CD1c-positive myeloid dendritic cell (primary cell): ENCODE measurements at regions not wholly inside any gene's neighbourhood (a gene's known extent, or its start where the extent isn't known, plus 50 kb on each side); places are given as distances from the start of the nearest gene placed in this dataset.
"Not testable (repeated sequence)": the region's sequence is repeated elsewhere in the genome, so short reads cannot be mapped to it uniquely, and the experiment has no call there.

Experiments used
- DNase-seq: peaks from one replicate; pipeline ENCODE4 v3.0.0-alpha.2; 2016; ENCODE audit errors: extremely low spot score

DNA sequence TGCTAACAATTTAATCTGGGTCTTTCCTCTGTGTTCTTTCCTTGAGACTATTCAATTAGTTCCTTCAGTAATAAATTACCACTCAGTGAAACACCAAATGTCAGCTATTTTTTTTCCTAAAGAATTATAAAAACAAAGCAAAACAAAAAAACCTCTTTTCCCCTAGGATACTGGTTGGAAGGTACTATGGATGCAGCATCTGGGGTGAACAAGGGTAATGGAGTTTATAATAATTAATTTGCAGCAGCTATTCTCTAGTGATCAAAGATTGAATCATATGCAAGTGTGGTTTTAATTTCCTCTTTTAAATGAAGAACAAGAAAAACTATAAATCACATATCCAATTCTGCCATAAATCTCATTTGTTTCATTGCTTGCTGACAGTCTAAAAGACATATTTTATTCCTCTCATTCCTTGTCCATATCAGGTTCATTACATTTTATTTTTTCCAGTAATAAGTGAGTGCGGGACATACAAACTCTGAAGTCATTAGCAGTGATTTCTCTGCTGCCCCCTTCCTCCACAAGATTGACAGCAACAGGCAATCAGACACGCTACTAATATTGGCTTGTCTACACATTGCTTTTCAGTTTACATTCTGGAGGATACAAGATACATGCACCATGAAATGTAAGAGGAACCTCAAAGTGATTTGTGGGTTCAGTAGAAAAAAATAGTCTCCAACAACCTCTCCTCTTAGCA lies 1093.4 kb upstream of the SLIT2 start:
- DNase-seq = no peak

DNA sequence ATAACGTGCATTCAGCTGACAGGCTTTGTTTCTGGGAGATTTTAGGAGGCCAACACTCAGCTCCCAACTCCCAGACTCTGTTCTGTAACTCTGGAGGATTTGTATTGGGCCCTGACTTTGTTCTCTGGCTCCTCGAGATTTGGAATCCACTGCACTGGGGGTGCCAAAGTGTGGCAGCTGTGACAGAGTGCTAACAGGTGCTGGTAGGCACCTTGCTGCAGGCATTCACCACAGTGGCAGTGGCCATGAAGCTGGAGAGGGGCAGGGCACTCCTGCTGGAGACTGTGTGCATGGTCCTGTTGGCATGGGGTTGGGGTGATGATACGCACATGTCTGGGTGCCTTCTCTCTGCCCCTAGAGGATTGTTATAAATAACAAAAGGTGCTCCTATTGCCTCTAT lies 1094.9 kb upstream of the SLIT2 start:
- no peak for DNase-seq

DNA sequence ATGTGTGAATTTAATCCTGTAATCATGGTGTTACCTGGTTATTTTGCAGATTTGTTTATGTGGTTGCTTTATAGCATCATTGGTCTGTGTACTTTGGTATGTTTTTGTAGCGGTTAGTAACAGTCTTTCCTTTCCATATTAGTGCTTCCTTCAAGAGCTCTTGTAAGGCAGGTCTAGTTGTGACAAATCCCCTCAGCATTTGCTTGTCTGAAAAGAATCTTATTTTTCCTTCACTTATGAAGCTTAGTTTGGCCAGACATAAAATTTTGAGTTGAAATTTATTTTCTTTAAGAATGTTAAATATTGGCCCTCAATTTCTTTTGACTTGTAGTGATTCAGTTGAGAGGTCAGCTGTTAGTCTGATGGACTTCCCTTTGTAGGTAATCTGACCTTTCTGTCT lies 1096.1 kb upstream of the SLIT2 start:
- DNase-seq = no peak

DNA sequence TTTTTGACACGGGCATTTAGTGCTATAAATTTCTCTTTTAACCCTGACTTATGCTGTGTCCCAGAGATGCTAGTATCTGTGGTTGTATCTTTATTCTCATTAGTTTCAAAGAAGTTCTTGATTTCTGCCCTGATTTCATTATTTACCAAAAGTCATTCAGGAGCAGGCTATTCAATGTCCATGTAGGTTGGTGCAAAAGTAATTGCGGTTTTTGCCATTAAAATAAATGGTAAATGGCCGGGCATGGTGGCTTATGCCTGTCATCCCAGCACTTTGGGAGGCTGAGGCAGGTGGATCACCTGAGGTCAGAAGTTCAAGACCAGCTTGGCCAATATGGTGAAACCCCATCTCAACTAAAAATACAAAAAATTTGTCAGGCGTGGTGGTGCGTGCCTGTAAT lies 1097.4 kb upstream of the SLIT2 start:
- DNase-seq = not testable (repeated sequence)

DNA sequence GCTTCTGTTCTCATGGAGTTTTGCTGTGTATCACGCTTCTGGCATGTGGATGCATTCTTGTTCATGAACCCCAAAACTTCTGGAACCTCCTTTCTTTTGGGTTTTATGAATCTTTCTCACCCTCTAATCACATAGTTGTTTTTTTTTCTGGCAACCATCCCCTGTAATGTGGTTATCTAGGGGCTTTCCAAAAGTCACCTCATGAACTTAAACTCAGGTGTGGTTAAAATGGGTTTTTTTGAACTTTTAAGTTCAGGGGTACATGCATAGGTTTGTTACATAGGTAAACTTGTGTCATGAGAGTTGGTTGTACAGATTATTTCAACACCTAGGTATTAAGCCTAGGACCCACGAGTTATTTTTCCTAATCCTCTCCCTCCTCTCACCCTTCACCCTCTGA lies 1099.4 kb upstream of the SLIT2 start:
- DNase-seq = no peak

DNA sequence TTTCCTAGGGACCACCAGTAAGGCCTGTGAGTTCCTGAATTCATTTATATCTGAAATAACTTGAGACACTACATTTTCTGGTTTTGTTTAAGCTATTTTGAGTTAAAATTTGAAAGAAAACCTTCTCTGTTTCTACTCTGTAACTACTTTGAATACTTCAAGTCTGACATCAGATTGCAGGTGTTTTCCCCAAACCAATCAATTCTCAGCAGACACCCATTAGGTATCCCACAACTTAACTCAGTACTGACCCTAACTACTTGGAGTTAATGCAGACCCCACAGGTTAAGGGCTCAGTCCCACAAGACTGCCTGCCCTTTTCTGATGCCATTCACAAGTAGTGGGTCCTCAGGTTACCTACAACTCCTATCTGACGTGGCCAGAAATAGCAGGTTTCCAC lies 1100.0 kb upstream of the SLIT2 start:
- no peak for DNase-seq

DNA sequence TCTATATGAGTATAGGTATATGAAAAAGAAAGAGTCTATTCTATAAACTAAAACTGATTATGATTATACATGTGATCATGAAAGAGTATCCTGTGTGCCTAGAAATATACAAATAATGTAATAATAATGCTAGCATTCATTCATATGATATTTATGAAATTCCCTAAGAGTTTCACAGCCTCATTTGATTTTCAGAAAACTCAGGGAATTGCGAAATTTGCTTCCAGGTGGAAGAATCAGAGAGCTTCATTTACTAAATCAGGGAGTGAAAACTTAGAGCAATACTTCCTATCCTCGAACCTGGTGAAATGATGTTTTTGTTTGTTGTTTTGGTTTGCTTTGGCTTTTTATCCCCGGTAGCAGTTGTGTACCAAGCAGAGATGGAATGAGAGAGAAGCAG lies 1105.7 kb upstream of the SLIT2 start:
- DNase-seq = no peak

DNA sequence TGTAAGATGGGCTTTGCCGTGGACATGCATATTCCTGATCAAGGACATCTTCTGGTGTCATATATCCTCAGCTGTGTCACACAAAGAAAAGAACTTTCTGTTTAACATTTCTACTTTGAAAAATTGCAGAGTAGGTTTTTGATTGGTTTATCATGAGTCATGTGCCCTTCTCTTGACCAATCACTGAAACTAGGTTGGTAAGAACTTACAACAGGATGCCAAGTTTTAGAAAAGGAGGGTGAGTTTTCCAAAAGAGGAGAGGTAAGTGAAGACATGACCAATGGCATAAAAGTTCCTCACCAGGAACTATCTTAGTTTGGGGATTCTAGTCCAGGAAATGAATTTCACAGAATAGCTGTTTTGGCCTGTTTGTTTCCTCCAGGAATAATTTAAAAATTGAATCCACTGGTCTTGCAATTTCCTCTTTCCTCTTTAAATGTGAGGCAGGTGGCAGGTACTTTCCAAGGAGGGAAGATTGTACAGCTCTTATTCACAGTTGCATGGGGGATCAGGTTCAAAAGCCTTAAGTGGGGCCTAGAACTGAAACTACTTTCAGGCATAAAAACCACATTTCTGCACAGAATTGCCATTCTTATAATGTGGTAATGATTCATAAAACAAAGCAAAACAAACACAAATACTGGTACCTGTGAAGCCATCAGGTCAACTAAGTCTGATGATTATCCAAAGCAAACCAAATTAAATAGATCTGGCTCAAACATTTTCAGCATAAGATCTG lies 1114.5 kb upstream of the LCORL start:
- DNase-seq = no peak

DNA sequence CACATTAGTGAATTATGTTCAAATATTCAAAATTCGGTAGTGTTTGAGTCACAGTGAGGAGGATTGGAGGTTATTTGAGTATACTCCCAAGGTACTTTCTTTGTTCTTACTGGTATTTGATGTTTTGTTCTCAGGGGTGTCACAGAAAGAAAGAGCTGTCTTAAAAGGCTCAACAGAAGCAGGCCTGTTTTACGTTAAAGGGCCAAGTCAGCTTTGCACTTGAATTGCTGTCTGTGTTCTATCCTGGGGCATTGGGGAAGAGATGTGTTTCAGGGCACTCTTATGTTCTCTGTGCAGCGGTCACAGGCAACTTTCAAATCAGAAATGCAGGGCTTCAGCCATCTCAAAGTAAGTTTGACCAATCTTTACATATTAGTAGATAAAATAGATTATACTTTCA lies 1113.1 kb upstream of the LCORL start:
- no peak for DNase-seq

DNA sequence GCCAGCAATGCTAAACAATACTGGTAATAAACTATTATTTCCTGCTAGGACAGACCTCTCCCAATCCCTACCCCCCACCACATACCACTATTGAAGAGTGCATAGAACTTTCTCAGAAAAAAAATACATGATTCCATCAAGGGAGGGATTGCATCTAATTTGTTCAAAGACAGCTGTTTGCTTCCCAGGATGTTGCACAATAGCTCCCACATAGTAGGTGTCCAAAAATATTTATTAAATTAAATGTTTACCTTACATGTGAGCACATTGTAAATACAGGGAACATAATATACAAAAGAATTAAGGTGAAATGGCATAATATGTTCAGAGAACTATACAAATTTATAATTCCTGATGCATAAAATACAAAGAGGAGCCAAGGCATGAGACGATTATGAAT lies 1111.8 kb upstream of the LCORL start:
- DNase-seq = no peak

DNA sequence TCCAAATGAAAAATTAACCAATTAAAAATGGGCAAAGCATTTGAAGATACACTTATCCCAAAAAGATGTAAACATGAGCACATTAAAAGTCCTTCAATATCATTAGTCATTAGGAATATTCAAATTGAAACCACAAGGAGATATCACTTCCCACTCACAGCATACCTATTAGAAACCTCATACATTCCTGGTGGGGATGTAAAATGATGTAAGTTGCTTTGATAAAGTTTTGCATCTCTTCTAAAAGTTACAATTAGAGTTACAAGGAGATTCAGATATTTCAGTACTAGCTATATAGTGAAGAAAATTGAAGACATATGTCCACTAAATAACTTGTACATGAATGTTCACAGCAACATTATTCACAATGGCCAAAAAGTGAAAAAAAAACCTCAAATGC lies 1109.3 kb upstream of the LCORL start:
- DNase-seq = no peak

DNA sequence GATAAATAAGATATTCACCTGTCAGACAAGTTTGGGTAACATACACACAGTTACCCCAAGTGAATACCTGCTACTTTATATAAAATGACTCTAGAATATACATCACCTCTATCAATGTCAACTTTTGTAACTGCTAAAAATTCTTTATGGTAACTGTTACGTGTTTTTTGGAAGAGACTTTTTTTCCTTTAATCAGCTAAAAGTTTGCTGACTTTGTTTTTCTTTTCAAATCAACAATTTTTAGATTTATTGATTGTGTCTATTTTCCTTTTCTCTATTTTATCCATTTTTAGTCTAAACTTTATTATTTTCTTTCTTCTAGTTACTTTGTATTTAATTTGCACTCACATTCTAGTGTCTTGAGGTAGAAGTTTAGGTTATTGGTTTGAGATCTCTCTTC lies 1106.6 kb upstream of the LCORL start:
- DNase-seq = no peak

DNA sequence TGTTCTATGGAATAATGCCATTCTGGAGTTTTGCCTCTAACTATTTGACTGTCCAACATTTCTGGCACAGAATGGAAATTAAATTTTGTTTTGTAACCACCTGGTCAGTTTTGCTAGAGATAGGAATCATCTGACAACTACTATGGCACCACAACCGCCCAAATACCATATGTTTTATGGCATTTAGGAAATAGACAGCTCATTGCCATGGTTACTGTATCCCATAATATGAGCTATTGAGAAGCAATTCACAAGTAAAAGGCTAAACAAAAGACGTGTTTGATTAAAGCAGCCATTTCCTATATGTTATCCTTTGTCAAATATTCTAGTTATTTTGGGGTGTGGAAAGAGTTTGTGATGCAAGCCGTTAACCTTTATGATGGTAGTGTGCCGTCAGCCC lies 1105.3 kb upstream of the LCORL start:
- no peak for DNase-seq

DNA sequence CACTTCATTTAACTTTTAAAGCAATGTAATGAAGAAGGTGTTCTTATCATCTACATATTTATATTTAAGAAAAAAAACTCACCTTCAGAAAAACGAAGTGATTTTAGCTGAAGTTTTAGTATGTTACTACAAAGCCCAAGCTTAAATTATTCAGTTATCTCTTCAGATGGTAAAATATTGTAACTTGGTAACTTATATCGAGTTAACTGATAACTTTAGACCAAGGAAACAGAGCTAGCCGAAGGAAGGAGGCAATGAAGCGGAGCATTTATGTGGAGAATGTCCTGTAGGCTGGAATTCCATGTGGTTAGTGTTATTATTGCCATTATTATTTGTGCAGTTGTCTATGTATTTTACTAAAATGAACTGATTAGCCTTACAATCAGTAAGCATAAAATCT lies 1102.1 kb upstream of the LCORL start:
- DNase-seq = no peak

DNA sequence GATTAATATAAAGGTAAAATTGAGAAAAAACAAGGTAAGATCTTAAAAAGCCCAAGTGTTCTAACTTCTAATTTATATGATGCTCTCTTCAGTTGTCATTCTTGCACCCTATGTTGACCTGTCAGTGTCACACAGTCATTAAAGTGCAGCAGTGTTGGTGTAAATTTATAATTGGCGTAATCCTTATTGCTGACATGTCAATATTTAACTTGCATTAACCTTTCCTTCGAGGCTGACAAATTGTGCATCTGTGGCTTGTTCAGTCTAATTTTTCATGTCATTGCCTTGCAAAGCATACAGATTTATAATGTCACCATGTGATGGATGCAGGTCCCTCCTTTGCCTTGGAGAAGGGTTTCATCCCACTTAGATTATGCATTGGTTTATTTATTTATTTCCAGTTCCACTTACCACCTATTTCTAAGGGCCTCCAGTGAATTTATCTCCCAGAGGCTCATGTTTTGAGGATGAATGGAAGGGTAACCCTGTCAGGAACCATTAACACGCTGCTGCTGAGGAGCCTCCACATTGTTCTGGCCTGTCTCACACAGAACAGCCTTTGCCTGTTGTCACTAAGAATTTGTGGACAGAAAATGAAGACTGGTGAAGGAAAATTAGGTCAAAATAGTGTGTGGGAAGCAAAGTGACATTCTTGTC lies 1098.5 kb upstream of the LCORL start:
- no peak for DNase-seq

DNA sequence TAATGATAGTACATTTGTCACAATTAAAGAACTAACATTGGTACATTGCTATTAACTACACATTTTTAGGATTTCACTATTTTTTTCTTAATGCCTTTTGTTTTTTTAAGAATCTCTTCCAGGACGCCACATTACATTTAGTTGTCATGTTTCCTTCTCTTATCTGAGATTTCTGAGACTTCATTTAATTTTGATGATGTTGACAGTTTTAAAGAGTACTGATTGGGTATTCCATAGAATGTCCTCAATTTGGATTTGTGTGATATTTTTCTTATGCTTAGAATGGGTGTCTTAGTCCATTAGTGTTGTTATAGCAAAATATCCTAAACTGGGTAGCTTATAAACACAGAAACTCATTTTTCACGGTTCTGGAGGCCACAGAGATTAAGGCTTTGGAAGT lies 1095.5 kb upstream of the LCORL start:
- no peak for DNase-seq

DNA sequence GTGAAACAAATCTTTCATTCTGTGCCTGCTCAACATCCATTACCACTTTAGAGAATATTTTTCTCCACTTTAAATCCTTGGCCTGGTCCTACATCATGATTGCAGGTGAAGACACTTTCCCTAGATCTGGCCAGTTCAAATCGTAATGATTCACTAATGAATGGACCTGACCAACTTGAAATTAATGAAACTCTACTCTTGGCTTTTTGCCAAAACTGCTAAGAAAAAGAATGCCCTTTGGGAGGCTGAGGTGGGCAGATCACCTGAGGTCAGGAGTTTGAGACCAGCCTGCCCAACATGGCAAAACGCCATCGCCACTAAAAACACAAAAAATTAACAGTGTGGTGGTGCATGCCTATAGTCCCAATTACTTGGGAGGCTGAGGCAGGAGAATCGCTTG lies 1082.6 kb upstream of the LCORL start:
- no peak for DNase-seq

DNA sequence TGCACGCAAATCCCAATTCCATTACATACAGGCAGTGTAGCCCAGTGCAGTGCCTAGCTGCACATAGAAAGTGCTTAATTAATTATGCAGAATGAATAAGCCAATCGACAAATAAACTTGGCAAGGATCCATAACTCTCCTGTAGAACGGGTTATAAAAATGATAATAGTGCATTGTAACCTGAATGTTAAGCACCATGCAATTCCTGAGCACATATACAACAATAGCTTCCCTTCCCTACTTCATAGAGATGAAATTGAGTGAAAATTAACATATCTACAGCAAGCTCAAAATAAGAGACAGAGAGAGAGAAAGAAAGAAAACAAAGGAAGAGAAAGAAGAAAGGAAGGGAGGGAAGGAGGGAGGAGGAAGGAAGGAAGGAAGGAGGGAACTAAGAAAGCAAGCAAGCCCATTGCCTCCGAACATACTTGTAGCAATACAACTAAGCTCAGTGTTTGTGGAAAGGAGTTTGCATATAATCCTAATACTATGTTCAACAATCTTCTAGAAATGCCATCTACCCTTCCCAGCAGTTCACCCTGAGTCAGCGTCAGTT lies 1074.0 kb upstream of the LCORL start:
- DNase-seq = no peak

DNA sequence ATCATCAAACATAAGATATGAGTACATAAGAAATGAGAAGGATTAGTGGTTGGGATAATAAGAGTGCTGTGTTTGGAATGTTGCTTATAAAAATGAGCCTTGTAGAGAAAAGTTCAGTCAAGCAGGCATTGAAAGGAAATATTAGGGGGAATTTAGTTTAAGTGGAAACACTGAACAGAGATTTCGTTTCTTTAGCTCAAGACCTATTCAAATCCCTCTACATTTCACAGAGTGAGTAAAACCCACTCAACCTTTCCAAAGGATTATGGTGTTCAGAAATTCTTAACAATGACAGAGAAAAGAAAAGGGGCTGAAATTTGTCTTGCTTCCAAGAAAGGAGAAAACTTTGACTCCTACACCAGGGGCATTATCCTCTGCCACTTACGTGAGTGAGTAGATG lies 1072.4 kb upstream of the LCORL start:
- no peak for DNase-seq

DNA sequence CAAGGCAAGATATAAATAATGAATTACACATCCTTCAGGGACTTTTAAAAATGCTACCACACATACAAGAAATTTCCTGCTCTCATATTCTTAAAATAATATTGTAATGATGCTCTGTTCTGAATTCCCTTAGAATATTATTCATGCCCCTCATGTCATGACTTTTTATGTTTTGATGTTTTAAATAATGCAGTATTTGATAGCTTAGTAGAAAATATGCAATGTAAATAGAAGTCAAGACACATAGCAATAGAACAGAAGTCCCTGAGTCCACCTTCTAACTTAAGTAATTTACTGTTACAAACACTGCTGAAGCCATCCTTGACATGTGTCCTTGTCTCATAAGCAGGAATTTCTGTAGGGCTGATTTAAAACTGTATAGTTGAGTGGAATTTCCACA lies 1071.2 kb upstream of the LCORL start:
- DNase-seq = no peak

DNA sequence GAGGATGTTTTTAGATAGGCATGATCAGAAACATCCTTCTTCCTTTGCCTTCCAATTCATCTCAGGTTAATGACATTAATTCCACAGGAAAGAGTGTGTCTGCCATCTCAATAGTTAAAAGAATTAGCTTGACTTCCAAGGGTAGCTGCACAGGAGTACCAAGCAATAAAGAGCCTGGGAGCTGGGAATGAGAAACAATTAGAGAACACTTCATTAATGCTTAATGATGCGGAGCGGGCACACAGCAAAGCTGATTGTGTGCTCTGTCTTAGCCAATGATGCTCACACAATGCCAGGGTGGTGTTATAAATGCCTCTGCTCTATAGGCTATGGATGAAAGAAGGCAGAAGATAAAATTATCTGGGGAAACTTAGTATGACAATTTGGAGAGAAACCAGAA lies 1052.5 kb upstream of the LCORL start:
- DNase-seq = no peak

DNA sequence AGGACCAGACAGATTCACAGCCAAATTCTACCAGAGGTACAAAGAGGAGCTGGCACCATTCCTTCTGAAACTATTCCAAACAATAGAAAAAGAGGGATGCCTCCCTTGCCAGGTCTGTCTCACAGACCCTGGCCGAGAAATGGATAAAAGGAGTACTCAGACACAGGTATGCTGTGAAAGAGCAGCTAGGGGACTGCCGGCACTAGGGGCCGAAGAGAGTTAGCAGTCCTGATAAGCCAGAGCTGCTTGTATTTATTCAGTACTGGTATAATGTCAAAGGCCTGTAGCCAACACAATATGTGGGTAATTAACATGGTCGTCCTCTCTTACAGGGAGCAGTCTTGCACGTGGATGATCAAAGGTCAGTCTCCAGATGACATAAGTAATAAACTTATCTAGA lies 1042.1 kb upstream of the LCORL start:
- DNase-seq = no peak

DNA sequence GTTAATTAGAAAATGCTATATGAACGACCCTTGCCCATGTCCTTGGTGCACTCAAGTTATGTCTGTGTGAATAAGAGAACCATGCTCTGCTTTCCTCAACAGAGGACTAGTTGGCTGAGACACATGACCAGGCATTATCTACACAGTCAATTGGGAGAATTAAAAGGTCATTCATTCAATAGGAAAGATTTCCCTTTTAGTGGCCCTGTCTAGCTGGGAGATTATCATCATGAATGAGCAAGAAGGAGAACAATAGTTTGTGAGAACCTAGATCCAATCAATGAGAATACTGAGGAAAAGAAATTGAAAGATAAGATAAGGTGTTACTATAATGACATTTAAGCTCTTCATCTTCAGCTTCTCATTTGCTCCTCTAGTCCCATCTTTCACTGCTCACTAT lies 1033.4 kb upstream of the LCORL start:
- no peak for DNase-seq
